ENCODE measurements at regions not wholly inside any gene's neighbourhood (a gene's known extent, or its start where the extent isn't known, plus 50 kb on each side); places are given as distances from the start of the nearest gene placed in this dataset.
A peak's percentile ranks its signal among the peaks of the same experiment; 100 is the strongest.

DNA sequence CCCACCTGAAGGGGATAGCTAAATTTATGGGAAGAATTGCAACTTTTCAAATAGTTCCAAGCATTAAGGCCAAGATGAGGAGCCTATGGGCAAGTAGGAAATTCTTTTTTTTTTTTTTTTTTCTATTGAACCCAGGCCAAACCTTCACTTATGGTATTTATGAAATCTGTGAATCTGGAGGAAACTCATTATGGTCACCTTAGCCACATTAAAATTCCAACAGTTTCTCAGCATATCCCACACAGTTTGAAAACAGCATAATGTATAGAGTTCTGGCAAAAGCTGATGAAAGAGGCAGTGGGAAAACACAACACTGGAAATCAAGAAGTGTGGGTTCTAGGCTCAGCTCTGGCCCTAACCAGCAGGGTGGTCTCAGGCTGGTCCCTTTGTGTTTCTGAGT, 236.9 kb downstream of the PTEN start:
- Histone ChIP-seq H3K27ac (no peak overlapping the region), H3K4me3 (no peak overlapping the region)

DNA sequence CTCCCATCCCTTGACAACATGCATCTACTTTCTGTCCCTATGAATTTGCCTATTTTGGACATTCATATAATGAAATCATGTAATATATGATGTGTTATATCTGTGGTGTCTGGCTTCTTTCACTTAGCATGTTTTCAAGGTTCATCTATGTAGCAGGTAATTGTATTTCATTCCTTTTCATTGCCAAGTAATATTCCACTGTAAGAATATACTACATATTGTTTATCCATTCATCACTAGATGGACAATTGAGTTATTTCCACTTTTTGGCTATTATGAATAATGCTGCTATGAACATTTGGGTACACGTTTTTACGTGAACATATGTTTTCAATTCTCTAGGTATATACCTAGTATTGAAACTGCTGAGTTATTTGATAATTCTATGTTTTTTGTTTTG, 238.2 kb downstream of the PTEN start:
- no peak overlapping the region for H3K27ac ChIP-seq

DNA sequence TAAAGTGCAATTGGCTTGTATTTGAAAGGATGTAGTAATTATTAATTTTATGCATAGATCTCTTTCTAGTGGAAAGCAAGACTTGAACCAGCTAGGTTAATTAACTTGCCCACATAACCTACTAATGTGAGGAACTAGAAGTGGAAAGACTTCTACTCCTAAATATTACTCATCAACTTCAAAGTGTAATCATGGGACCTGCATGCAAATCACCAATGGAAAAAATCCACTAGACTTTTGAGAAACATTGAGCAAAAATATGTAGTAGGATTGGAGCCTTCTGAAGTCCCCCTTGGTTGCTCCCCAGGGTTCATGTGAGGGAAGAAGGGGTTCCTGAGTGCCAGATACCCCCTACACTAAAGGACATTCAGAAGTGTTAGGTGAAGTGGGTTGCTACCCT, 240.2 kb downstream of the PTEN start:
- no peak overlapping the region for H3K27ac ChIP-seq
- H3K4me3 ChIP-seq: no peak overlapping the region

More for the DNA sequence above, 238.2 kb downstream of the PTEN start:
- no peak overlapping the region for H3K4me3 ChIP-seq

DNA sequence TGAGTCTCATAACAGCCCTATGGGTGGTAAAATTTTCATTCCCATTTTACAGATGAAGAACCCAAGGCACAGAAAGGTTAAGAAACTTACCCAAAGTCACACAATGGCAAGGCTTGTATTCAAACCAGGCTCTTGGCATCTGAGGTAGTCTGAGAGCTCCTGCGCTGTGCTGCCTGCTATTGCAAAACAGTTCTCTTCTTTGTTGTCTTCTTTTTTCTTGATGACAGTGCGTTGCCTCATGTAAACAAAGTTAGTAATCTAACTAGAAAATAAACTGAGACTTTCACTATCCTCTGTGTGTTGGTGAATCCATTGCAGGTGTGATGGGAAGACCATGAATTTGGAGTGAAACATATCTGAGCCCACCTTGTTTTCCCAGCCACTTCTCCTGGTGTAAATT, 240.8 kb downstream of the PTEN start:
- Histone ChIP-seq H3K4me3 (no peak overlapping the region), H3K27ac (no peak overlapping the region)

DNA sequence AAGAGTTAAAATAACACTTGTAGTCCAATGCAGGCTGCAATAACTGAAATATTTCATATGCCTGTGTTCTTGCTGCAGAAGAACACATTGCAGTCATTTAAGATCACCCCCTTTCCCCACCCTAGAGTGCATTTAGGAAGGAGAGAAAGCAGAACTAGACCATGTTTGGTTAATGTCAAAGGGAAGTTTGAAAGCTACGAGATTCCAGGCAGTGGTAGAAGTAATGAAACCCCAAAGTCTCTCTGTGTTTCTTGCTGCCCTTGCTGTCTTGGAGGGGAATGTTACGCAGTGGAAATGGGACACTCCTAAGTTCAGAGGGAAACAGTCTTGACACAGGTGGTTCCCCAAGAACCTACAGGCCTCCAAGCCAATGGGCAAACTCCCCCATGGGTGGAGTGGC, 242.9 kb downstream of the PTEN start:
- peak overlapping the region in 5 of 21 experiments; percentile 0 to 47 (median 22) for H3K27ac ChIP-seq

DNA sequence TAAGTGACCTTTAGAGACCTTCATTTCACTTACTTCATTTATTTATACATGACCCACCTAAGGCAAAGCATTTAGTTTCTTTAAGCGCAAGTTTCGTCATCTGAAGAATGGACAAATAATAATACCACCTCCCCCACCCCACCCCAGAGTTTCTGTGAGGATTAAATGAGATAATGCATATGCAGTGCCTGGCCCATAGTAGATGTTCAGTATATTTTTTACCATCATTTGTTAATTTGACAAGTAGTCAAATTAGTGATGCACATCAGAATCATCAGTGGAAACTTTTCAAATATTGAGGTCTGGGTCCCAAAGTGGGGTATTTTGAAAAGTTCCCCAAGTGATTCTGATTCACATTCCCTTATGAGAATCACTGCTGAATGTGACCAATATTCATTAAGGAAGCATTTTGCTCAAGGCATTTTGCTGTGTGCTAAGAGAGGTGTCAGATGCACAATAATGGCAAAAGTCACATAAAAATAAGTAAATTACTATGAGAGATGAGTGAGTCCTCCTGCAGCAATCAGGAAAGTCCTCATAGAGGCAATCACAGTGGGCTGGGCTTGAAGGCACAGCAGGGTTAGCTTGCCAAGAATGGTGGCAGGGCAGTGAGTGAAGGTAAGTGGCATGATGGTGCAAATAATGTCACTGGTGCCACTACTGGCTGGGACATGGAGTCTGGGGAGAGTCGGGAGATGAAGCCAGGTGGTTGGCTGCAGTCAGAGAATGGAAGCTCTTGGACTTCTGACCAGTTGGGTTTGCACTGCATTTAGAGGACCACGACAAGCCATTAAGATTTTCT, 244.1 kb downstream of the PTEN start:
- Histone ChIP-seq H3K27ac (peak overlapping the region in 5 of 21 experiments; percentile 7 to 69 (median 44)), H3K4me3 (no peak overlapping the region)

More for the DNA sequence above, 242.9 kb downstream of the PTEN start:
- H3K4me3 ChIP-seq: no peak overlapping the region

DNA sequence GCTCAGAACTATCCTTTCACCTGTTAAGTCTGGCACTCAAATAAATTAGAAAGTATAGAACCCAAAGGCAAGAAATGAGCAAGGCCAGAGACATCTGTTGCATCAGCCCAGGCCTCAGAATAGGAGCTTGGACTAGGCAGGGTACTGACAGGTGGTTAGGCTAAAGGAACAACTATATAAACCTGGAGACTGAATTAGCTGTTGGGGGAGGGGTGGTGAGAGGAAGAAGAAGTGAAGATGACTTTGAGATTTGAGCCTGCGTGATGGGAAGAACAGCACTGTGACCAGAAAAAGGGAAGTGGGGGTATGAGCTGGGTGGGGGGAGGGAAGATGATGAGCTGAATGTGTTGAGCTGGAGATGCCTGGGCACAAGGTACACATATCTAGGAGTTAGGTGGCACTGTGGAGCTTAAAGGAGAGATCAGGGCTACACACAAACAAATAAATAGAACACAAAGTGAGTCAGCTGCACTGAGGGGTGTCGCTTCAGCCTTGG, 244.7 kb downstream of the PTEN start:
- peak overlapping the region in 6 of 21 experiments; percentile 7 to 69 (median 35) for H3K27ac ChIP-seq
- H3K4me3 ChIP-seq: no peak overlapping the region

DNA sequence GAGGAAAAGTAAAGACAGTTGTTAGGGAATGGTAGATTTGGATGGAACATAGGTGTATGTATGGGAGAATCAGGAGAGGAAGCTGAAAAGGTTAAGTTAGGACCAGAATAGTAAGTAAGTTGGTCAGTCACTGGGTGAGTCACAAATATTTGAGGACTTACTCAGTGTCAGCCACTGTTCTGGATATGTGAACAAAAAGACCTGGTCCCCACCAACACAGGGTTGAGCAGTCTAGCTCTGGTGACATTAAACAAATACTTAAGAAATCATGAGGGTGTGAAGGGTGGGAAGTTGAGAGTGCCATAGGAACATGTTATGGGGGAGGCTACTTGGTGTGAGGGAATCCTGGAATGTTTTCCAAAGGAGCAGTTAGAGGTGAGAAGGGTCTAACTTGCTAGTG, 246.9 kb downstream of the PTEN start:
- Histone ChIP-seq H3K27ac (no peak overlapping the region), H3K4me3 (no peak overlapping the region)

DNA sequence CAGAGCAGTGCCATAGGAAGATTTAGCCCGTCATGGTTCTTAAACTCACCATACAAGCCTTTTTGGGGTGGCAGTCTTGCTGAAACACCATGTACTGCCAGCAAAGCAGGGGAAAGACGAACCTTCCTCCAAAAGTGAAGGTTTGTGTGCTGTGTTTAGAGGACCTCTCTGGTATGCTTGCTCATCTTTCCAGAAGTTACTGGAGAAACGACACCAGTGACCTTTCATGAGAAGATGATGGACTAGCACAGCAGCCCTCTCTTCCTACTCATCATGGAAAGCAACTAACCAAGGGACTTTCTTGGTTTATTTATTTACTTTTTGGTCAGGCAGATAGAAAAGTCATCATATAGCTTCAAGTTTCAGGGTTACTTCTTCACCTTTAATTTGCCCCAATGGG, 247.4 kb downstream of the PTEN start:
- Histone ChIP-seq H3K27ac (no peak overlapping the region), H3K4me3 (no peak overlapping the region)

DNA sequence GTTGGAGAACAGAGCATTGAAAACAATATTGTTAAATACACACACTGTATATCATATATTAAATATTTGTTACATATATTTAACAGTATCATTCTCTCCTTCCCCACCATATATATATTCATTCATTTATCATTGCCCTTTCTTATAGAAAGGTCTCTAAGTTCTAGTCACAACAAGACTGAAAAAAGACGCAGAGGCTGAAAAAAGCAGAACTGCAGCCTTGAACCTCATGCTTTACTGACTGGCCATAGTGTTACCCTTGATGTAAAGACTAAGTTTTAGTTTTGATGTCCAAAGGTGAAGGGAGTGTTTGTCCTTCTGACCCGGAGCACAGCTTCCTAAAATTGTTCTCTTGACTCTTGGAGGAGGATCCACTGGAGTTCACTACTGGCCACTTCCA, 247.9 kb downstream of the PTEN start:
- no peak overlapping the region for H3K4me3 ChIP-seq
- no peak overlapping the region for H3K27ac ChIP-seq

DNA sequence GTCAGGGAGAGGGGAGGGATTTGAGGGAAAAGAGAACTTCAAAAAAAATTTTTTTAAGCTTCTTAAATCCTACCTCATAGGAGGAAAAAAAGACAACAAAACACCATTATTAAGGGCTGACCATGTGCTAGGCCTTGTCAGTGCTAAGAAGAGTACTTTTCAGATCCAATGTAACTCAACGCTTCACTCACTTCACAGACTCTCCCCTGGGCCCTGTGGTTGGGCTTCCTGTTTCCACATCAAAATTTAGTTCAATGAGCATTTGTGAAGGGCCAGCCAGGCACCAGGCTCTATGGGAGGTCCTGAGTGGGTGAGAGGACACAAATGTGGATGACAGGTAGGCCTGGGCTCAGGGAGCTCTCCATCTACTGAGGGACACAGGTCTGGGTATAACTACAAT, 249.8 kb downstream of the PTEN start:
- Histone ChIP-seq H3K27ac (peak overlapping the region in 1 of 21 experiments; percentile 51), H3K4me3 (no peak overlapping the region)

DNA sequence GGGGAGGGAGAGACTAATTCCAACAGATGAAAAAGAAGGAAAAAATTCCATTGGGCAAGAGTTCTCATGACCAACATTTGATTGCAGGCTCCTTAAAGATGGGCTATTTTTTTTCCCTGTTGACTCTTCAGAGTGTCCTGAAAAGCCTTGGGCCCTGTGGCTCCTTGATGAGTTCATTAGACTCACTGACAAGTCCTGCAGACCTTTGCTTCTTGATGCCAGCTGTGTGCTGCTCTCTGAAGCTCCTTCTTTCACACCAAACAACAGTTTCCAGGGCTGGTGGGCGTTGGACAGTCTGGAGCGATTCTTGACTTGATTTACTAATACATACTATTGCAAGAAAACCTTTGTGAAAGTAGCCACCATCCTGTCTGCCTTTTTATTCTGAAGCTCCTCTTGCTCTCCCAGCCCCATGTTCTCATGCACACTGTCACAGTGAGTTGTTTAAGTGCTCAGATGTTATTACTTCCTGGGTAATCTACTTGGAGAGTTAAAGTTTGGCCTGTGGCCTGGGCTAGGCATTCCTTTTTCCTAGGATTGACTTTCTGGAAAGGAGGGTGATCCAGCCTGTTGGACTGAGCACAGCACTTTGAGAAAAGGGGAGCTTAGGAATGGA, 250.3 kb downstream of the PTEN start:
- no peak overlapping the region for H3K4me3 ChIP-seq
- peak overlapping the region in 1 of 21 experiments; percentile 51 for H3K27ac ChIP-seq

DNA sequence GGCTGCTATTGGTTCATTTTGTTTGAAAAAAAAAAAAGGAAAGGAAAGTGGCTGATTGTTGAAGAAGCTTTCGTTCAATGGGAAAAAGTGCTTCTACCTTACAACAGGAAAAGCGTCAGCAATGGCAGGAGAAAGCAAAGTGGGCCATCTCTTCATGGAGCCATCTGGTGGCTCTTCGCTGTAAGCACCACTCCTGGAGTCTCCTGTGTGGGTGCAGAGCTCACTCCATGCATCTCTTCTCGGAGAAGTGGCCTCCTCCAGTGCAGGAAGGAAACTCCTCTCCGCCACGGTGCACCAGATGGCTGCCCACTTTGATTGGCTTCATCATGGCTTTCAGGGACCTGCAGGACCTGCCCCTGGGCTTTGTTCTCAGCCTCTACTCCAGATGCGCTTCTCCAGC, 250.9 kb downstream of the PTEN start:
- Histone ChIP-seq H3K27ac (peak overlapping the region in 1 of 21 experiments; percentile 51), H3K4me3 (no peak overlapping the region)

DNA sequence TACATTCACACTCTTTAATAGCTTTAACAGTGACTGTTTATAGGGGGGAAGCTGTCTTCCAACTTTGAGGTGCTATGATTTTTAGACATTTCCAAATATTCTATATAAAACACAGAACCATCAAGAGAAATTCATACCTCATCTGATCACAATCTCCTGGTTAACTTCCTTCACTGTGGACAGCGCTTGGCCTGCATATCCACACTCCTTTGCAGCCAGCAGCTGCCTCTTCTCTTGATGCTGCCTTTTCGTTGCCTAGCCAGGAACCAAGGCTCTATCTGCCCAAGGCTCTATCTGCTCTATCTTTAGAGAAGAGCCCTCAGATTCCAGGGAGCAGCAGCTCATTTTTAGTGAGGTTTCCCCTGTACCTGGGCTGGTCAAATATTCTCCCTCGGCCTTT, 252.0 kb downstream of the PTEN start:
- no peak overlapping the region for H3K4me3 ChIP-seq

DNA sequence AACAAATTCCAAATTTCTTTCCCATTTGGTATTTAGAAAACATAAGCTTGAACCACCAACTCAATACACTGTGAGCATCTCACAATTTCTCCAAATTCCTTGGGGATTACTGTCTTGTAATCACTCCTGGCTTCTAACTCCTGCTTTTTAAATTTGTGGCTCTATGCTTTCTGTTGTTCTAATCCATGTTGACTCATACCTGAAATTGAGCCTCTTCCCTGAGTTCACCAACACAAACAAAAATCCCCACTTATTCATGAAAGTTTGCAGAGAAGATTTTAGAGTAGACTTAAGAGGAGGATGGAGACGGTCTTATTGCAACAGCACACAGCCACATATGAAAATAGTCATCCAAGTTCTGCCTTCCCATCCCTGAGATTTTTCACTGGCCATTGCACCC, 252.5 kb downstream of the PTEN start:
- no peak overlapping the region for H3K4me3 ChIP-seq
- peak overlapping the region in 2 of 21 experiments; percentile 51 to 52 for H3K27ac ChIP-seq

More for the DNA sequence above, 252.0 kb downstream of the PTEN start:
- H3K27ac ChIP-seq: no peak overlapping the region

DNA sequence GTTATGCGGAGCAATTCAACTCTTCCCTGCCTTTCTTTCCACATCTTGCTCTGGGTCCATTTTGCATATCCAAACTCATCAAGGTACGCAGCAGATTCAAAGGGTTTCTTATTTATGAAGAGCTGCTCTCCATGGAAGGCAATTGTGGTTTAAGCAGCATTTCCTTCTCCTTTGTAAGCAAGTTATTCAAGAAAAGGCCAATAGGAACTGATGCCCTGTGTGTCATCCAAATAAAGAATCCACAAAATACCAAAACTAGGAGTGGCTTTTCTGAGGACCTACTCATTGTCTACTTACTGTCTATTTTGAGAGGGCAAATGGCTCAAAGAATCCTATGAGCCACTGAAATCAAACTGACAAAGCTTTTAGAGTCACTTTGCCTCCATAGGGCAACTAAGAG, 253.1 kb downstream of the PTEN start:
- Histone ChIP-seq H3K4me3 (no peak overlapping the region), H3K27ac (peak overlapping the region in 6 of 21 experiments; percentile 35 to 66 (median 52))

DNA sequence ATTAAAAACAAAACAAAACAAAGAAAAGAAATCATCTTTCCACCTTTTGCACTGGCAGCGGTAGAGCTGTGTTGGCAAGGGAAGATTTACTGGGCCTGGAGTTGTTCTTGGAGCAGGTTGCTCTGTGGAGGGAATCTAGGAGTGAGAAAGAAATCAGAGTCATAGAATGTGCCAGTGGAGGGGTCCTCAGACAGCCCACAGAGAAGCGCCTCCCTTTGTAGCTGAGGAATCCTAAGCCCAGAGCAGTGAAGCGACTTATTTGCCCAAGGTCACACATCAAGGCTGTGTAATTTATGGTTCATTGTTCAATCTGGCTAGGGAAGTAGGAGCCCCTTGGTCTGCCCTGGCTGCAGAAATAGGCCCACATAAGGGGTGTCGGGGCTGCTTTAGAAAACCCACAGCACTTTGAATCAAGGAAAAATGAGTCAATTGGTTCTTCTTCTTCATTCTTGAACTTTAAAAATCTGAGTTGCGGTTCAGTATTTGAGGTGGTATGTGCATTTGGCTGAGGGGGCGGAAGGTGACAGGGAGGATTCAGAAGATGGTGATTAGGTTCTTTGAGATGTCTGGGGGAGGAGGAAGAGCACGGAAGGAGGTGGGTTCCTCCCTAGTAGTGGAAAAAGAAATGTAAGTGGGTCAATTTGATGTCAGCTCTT, 253.7 kb downstream of the PTEN start:
- Histone ChIP-seq H3K27ac (peak overlapping the region in 7 of 21 experiments; percentile 32 to 66 (median 51)), H3K4me3 (no peak overlapping the region)

DNA sequence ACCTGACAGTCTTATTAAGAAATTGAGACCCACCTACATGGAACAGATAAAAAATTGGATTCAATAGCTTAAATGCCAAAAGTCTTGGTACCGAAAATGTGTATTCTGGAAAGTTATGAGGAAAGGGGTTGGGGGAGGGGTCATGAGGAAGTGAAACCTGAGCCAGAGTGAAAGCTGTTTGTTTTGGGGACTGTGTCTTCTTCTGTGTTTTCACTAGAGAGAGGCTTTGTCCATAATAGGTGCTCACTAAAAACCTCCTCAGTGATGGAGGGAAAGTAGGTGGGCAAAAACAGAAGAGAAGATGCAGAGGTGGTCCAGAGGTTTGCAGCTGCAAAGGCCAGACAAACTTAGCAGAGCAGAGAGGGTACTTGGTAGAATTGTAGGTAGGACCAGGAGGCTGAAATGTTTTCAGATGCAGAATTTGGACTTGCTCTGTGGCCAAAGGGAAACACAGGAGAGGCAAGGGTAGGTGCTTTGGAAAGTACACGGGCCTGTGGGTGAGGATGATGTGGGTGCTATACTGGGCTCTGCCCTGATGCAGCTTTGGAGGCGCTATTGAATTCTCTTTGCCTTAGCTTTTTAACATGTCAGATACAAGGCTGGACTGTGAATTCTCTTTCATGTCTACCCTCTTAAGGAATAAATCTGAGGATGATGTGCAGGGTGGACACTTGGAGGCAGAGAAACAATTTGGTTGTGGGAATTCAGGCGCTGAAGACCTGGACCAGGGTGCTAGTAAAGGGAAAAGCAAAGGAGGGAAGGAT, 254.6 kb downstream of the PTEN start:
- no peak overlapping the region for H3K4me3 ChIP-seq
- peak overlapping the region in 2 of 21 experiments; percentile 14 to 46 for H3K27ac ChIP-seq

DNA sequence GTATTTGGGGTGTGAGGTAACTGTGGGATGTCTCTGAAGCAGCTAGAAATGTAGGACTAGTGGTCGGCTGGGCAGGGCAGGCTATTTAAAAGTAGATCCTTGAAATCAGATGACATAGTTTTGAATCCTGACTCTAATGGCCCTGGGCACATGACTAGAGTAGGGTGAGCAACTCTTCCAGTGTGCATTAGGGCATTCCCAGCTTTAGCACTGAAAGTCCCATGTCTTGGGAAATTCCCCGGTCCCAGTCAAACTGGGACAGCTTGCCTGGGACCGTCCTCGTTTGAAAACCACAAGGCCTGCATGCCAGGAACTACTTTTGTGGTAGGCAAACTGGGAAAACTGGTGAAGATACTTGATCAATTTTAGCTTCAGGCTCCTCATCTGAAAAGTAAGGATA, 255.3 kb downstream of the PTEN start:
- no peak overlapping the region for H3K4me3 ChIP-seq
- peak overlapping the region in 2 of 21 experiments; percentile 14 to 46 for H3K27ac ChIP-seq

DNA sequence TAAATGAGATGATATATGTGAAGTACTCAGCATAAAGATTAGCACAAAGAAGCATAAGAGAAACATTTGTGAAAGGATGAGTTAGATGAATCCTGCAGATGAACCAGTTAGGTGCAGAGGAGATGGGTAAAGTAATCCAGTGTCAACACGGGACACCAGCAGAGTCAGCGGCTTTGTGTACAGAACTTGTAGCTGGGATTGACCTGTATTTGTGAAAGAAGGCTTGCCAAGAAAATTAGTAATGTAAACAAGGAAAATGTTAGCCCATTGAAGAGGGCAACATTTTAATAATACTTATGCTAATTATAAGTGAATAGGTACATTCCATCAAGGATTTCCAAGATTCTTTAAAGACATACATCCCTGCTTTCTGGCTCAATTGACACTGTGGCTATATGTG, 255.7 kb downstream of the PTEN start:
- no peak overlapping the region for H3K4me3 ChIP-seq
- peak overlapping the region in 1 of 21 experiments; percentile 46 for H3K27ac ChIP-seq
